ENCODE measurements at regions not wholly inside any gene's neighbourhood (a gene's known extent, or its start where the extent isn't known, plus 50 kb on each side); places are given as distances from the start of the nearest gene placed in this dataset.

DNA sequence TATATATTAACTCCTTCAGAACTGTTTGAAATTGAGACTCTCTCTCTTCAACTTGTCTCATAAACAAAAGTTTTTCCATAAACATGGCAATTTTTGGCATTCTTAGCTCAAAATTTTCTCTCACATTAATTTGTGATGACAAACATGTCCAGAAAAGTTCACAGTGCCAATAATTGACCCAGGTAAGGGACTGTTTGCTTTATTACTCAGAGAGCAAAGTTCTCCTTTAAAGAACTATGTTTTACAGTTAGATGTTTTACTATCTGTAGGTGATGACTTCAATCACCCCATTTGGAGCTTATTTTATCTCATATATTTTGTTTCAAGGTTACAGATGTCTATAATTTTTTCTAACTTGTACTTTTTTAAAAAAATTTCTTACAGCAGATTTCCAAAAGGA is 855.6 kb downstream of the SLC16A7 start:
- Mint-ChIP-seq H3K4me3 (no peak overlapping the region), H3K36me3 (ENCODE audit: insufficient read depth) (no peaks in the 10 kb centered on the region), H3K4me1 (ENCODE audit: low read depth in 2 of 2) (no peaks in the 10 kb centered on the region), H3K27me3 (no peaks in the 10 kb centered on the region), H3K9me3 (peaks cover 1 to 15% of the 10 kb centered on the region in 2 donors), H3K27ac (no peak overlapping the region)
- DNase-seq (no peak), ATAC-seq (replicated peaks) (no peak)

DNA sequence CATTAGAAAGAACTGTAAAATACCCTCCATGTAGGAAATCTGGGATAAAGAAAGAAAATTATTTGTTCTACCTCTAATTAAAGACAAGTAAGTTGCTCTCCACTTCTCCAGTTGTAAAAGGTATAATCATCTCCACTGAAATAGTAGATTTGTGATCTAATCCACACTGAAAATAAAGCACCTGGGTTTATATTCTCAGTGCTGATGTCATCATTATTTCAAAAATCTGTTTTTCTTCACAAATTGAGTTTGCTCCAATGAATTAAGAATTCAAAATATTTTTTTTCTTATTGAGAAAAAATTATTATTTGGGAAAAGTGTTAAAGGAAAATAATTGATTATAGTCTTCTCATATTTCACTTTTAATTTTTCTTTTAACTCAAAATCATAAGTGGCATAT is 869.2 kb downstream of the SLC16A7 start:
- no peak overlapping the region for H3K27ac Mint-ChIP-seq
- ATAC-seq (replicated peaks), result no peak

DNA sequence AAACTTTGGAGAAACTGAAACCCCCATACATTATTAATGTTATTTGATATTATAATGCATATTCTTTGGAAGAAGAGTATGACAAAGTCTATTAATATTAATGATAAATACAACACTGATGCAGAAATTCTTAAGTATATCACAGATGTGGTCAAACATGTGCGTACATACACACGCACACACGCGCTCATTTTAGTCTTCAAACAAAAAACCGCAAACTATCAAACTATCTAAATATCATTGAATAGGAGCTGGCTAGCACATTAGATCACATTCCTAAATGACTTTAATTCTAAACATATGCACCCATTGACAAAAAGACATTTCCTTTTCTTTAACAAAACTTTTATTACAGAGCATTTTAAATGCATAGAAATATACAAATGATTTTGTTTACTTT is 872.7 kb downstream of the SLC16A7 start:
- Mint-ChIP-seq H3K27me3 (no peaks in the 10 kb centered on the region), H3K4me1 (ENCODE audit: low read depth in 2 of 2) (no peaks in the 10 kb centered on the region), H3K36me3 (ENCODE audit: insufficient read depth) (no peaks in the 10 kb centered on the region), H3K9me3 (peaks cover 6 to 8% of the 10 kb centered on the region in 2 donors), H3K4me3 (no peak overlapping the region), H3K27ac (no peak overlapping the region)
- ATAC-seq (replicated peaks), result no peak
- no peak for DNase-seq

More for the DNA sequence above, 869.2 kb downstream of the SLC16A7 start:
- Mint-ChIP-seq H3K9me3 (peaks cover 6 to 8% of the 10 kb centered on the region in 2 donors), H3K27me3 (no peaks in the 10 kb centered on the region), H3K36me3 (ENCODE audit: insufficient read depth) (no peaks in the 10 kb centered on the region), H3K4me1 (ENCODE audit: low read depth in 2 of 2) (no peaks in the 10 kb centered on the region), H3K4me3 (no peak overlapping the region)
- DNase-seq, result no peak

DNA sequence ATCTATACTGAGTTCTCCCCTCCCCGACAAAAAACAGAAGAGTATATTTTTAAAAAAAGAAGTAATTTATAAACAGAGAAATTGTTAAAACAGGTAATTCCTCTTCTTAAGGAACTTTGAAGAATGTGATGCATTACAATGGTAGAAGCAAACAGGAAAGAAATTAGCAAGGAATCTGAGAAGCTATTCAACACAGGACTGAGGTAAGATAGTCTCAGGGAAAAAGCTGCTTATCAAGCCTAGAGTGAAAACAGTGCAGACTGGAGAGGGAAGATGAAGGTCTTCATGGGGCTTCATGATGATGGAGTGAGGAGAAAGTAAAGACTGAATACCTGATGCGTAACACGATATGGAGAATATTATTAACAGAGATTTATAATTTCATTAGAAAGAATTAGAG is 880.0 kb downstream of the SLC16A7 start:
- no peaks in the 10 kb centered on the region for H3K4me1 Mint-ChIP-seq (ENCODE audit: low read depth in 2 of 2)
- peaks cover 0 to 3% of the 10 kb centered on the region in 2 donors for H3K9me3 Mint-ChIP-seq
- no peak overlapping the region for H3K27ac Mint-ChIP-seq
- H3K36me3 Mint-ChIP-seq (ENCODE audit: insufficient read depth), result no peaks in the 10 kb centered on the region
- ATAC-seq (replicated peaks), result no peak
- no peak for DNase-seq
- no peaks in the 10 kb centered on the region for H3K27me3 Mint-ChIP-seq
- no peak overlapping the region for H3K4me3 Mint-ChIP-seq

DNA sequence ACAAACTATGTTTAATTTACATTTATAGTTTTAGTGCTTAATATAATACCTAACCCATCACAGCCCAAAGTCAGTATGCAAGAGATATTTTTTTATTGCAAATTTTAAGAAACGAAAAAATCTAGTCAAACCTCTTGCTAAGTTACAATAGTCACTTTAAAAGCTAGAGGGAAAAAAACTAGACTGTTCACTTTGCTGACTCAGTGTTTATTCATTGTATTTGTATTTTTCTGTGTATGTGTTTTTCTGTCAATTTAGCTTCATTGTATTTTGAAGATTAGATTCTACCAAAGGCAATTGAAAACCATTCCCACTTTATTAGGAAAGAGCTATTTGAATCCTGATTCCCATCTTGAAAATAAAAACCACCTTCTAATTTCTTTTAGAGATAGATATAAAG is 891.5 kb downstream of the SLC16A7 start:
- Mint-ChIP-seq H3K4me1 (ENCODE audit: low read depth in 2 of 2) (no peaks in the 10 kb centered on the region), H3K9me3 (peaks cover 0 to 13% of the 10 kb centered on the region in 2 donors), H3K36me3 (ENCODE audit: insufficient read depth) (peaks cover 2% of the 10 kb centered on the region), H3K4me3 (no peak overlapping the region), H3K27me3 (no peaks in the 10 kb centered on the region), H3K27ac (no peak overlapping the region)
- DNase-seq (no peak), ATAC-seq (replicated peaks) (no peak)

DNA sequence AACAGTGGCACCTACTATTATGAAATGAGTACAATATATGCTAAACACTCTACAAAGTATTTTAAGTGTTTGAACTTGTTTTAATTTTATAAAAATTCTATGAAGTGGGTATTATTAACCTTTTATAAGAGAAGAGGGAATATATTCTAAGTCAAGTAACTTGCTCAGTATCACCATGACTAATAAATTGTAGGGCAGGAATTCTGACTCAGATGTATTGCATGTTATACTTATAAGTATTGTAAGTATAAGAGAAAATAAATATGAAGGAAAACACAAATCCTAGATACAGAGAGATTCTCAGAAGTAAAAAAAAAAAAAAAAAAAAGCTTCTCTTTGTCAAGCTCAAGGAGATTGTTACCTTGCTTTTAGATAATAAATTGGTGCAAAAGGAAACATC is 893.2 kb downstream of the SLC16A7 start:
- DNase-seq (no peak), ATAC-seq (replicated peaks) (no peak)
- Mint-ChIP-seq H3K36me3 (ENCODE audit: insufficient read depth) (peaks cover 2% of the 10 kb centered on the region), H3K27ac (no peak overlapping the region), H3K4me3 (no peak overlapping the region), H3K27me3 (no peaks in the 10 kb centered on the region), H3K4me1 (ENCODE audit: low read depth in 2 of 2) (no peaks in the 10 kb centered on the region), H3K9me3 (peaks cover 3 to 10% of the 10 kb centered on the region in 2 donors)

DNA sequence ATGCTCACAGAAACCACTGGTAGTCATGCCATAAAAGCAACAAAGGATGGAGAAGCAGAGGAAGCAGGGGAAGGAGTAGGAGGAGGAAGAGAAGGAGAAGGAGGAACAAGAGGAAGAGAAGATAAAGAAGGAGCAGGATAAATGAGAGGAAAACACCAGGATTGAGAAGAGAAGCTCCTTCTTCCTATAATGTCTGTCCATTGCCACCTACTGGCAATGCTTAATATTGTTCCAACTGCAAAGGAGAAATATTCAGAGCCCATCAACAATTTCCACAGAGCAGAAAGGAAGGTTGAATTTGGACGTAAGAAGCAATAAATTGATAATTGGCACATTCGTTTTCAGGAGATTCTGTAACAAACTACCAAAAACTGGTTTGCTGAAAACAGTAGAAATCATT is 898.4 kb downstream of the SLC16A7 start:
- H3K4me3 Mint-ChIP-seq, result no peak overlapping the region
- no peak for ATAC-seq (replicated peaks)
- H3K27me3 Mint-ChIP-seq, result no peaks in the 10 kb centered on the region
- H3K27ac Mint-ChIP-seq, result no peak overlapping the region
- H3K4me1 Mint-ChIP-seq (ENCODE audit: low read depth in 2 of 2), result no peaks in the 10 kb centered on the region
- no peak for DNase-seq
- peaks cover 8 to 16% of the 10 kb centered on the region in 2 donors for H3K9me3 Mint-ChIP-seq
- H3K36me3 Mint-ChIP-seq (ENCODE audit: insufficient read depth), result no peaks in the 10 kb centered on the region

DNA sequence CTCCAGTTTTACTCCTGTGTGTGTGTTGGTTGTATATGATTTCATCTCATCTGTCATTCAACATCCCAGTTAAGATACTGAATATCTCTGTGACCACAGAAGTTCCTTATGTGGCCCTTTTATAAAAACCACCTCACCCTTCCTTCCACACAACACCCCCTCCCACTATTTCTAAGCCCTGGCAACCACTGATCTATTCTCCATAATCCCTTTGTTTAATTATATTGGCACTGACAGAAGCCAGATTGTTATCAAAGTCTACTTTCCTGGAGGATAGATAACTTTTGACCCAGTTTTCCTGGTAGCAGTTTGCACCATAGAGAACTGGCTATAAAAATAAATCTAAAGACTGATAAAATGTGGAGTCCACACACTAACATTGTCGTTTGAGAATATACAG is 902.8 kb downstream of the SLC16A7 start:
- Mint-ChIP-seq H3K27me3 (no peaks in the 10 kb centered on the region), H3K27ac (no peak overlapping the region), H3K4me1 (ENCODE audit: low read depth in 2 of 2) (no peaks in the 10 kb centered on the region), H3K36me3 (ENCODE audit: insufficient read depth) (no peaks in the 10 kb centered on the region), H3K9me3 (peaks cover 8 to 16% of the 10 kb centered on the region in 2 donors), H3K4me3 (no peak overlapping the region)
- ATAC-seq (replicated peaks), result no peak
- DNase-seq, result no peak

DNA sequence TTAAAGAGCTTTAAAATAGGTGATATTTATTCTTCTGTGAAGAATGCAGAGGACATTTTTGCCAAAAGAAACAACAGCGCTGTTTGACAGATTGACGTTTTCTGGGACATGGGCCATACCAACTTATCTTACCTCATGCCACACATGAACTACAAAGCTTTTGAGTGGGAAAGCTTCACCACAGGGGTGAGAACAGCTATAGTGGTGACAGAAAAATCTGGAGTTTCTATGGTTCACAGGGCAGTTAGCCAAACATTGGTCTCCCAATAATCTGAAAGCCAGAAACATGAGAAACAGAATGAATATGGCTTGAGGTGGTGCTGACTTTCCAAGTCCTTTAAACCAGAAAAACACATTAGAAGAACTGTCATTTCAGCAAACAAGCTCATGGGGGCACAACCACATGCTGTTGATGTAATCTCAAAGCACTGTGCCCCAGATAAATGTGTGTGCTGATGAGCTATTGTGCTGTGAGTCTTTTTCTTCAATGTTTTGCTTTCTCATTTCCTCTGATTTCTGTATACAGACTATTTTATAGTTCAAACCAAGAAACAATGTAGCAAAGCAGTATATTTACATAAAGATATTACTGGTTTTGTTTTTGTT is 905.4 kb downstream of the SLC16A7 start:
- no peaks in the 10 kb centered on the region for H3K36me3 Mint-ChIP-seq (ENCODE audit: insufficient read depth)
- ATAC-seq (replicated peaks), result no peak

DNA sequence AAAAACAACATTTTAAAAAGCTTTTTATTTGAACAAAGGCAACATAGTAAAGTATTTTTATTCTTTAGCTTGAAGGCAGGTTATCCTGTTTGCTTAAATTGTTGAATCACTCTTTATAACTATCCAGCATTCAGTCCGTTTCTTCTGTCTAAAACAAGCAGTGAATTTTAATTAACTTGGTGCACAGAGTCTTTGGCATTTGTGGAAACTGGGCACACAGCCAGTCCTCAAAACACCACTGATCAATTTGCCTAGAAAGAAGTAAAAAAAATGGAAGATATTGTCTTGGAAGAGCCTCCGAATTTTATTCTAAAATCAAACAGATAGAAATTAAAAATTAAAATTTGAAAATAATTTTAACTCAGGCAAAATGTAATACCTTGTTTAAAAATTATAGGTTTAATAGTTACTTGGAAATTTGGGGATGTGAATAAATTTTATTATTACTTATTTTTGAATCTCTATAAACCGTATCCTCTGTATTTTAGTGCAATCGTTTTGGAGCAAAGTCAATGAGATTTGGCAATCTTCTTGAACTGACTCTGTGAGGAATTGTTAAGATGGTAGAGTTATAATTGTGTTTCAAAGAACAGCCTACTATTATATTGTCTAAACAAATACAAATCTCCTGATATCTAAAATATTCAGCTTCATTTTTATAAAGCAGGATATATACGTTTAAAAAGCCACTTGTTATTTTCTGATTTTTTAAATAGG is 927.0 kb downstream of the SLC16A7 start:
- Mint-ChIP-seq H3K27ac (no peak overlapping the region), H3K27me3 (no peaks in the 10 kb centered on the region), H3K4me3 (no peak overlapping the region), H3K9me3 (peaks cover 0 to 6% of the 10 kb centered on the region in 2 donors), H3K4me1 (ENCODE audit: low read depth in 2 of 2) (no peaks in the 10 kb centered on the region), H3K36me3 (ENCODE audit: insufficient read depth) (no peaks in the 10 kb centered on the region)
- DNase-seq (no peak), ATAC-seq (replicated peaks) (no peak)

More for the DNA sequence above, 905.4 kb downstream of the SLC16A7 start:
- H3K9me3 Mint-ChIP-seq, result no peaks in the 10 kb centered on the region
- no peak overlapping the region for H3K27ac Mint-ChIP-seq
- H3K4me1 Mint-ChIP-seq (ENCODE audit: low read depth in 2 of 2), result no peaks in the 10 kb centered on the region
- no peaks in the 10 kb centered on the region for H3K27me3 Mint-ChIP-seq
- no peak for DNase-seq
- H3K4me3 Mint-ChIP-seq, result no peak overlapping the region

DNA sequence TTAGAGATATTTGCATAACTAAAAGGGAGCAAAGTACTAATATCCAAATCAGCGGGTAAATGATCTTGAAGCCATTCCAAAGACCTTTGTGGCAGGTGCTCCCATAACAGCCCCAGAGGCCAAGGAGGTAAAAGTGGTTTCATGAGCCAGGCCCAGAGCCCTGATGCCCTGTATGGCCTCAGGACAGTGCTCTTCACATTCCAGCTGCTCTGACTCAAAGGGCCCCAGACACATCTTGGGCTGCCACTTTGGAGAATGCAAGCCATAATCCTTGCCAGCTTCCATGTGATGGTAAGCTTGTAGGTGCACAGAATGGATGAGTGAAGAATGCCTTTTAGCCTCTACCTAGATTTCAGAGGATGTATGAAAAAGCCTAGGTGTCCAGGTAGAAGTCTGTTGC is 933.4 kb downstream of the SLC16A7 start:
- Mint-ChIP-seq H3K4me3 (no peak overlapping the region), H3K9me3 (peaks cover 2 to 8% of the 10 kb centered on the region in 2 donors), H3K4me1 (ENCODE audit: low read depth in 2 of 2) (no peaks in the 10 kb centered on the region), H3K36me3 (ENCODE audit: insufficient read depth) (no peaks in the 10 kb centered on the region), H3K27me3 (no peaks in the 10 kb centered on the region), H3K27ac (no peak overlapping the region)
- DNase-seq (no peak), ATAC-seq (replicated peaks) (no peak)

DNA sequence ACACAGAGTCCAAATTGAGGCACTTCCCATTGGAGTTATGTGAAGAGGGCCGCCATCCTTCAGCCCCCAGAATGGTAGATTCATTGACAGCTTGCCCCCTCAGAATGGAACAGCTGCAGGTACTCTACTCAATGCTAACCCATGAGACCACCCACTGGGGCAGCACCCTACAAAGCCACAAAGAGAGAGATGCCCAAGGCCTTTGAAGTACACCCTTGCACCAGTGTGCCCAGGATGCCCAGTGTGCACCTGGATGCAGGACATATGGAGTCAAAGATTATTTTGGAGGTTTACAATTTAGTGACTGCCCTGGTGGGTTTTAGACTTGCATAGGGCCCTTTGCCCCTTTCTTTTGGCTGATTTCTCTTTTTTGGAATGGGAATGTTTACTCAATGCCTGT is 933.9 kb downstream of the SLC16A7 start:
- no peaks in the 10 kb centered on the region for H3K27me3 Mint-ChIP-seq
- H3K4me1 Mint-ChIP-seq (ENCODE audit: low read depth in 2 of 2), result no peaks in the 10 kb centered on the region
- H3K36me3 Mint-ChIP-seq (ENCODE audit: insufficient read depth), result no peaks in the 10 kb centered on the region
- DNase-seq (no peak), ATAC-seq (replicated peaks) (no peak)
- no peak overlapping the region for H3K27ac Mint-ChIP-seq
- H3K9me3 Mint-ChIP-seq, result peaks cover 2 to 8% of the 10 kb centered on the region in 2 donors
- no peak overlapping the region for H3K4me3 Mint-ChIP-seq

DNA sequence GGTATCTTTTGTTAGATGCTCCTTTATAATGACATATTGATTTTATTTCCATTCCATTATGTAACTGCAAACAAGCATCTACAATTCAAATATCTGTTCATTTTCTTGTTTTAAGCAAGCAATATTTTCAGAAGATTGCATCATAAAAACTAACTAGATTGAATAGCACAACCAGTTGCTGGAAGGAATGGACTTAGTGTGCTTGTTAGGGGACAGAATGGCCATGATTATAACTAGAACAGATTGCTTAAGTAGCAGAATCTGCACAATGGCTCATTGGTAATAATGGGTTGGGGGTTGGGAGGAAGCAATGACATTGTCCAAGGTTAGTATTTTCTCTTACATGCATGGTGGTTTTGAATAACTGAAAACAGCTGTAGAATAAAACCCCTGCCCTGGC is 939.5 kb downstream of the SLC16A7 start:
- Mint-ChIP-seq H3K4me3 (no peak overlapping the region), H3K36me3 (ENCODE audit: insufficient read depth) (no peaks in the 10 kb centered on the region), H3K9me3 (peaks cover 2 to 7% of the 10 kb centered on the region in 2 donors), H3K27me3 (no peaks in the 10 kb centered on the region), H3K27ac (no peak overlapping the region), H3K4me1 (ENCODE audit: low read depth in 2 of 2) (no peaks in the 10 kb centered on the region)
- DNase-seq (no peak), ATAC-seq (replicated peaks) (no peak)

DNA sequence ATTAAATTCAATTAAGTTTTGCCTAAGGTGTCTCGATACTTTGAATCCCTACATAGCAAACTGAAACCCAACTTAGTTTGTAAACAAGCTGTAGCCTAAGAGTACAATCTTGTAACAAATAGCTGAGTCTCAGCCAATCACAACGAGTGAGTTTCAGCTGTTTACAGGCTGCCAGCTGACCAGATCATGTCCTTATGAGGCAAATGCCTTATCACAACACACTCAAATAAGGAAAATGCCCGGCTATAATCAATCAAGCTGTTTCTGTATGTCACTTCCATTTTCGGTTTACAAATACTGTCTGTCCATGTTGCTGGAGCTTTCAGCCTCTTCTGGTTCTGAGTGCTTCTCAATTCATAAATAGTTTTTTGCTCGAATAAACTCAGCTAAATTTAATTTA is 943.8 kb downstream of the SLC16A7 start:
- Mint-ChIP-seq H3K9me3 (peaks cover 0 to 3% of the 10 kb centered on the region in 2 donors), H3K27ac (no peak overlapping the region), H3K4me3 (no peak overlapping the region), H3K27me3 (no peaks in the 10 kb centered on the region), H3K4me1 (ENCODE audit: low read depth in 2 of 2) (no peaks in the 10 kb centered on the region), H3K36me3 (ENCODE audit: insufficient read depth) (no peaks in the 10 kb centered on the region)
- ATAC-seq (replicated peaks), result no peak
- DNase-seq, result no peak
